ENCODE measurements at regions not wholly inside any gene's neighbourhood (a gene's known extent, or its start where the extent isn't known, plus 50 kb on each side); places are given as distances from the start of the nearest gene placed in this dataset.

DNA sequence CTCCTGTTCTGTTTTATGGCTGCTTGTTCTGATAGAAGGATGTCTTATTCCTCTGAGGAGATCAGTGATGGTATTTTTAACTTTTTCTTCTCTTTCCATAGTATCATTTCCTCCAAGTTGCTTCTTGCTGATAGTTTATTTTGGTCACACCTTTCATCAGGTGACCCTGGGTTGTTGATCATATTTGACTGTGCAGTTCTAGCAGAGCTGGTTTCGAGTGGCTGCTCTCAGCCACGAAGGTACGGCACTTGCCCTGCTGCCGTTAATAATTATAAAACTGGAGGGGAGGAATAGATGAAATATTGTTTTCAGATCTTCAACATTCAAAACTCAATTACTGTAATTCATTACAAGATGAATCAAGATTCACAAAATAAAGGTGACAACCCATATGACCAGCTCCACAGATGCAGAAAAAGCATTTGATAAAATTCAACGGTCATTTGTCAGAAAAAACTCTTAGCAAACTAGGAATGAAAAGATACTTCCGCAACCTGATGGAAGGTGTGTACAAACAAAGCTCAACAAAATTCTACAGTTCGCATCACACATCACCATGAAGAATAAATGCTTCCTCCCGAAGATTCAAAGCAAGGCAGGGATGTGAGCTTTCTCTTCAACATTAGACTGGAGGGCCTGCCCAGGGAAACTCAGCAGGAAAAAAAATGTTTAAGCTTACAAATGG is 59.2 kb upstream of the RTL6 start:
- no peak for DNase-seq (ENCODE audit: low read depth in 1 of 2, low spot score in 1 of 2)
- in situ Hi-C loops (cut with HindIII; ENCODE audit: low pct_unique_long_range_greater_than_20kb, low sequenced_read_pairs): no loop called here
- no peak for TF ChIP-seq JUND (IDR thresholded peaks at IDR 0.05; ENCODE audit: low read depth)

DNA sequence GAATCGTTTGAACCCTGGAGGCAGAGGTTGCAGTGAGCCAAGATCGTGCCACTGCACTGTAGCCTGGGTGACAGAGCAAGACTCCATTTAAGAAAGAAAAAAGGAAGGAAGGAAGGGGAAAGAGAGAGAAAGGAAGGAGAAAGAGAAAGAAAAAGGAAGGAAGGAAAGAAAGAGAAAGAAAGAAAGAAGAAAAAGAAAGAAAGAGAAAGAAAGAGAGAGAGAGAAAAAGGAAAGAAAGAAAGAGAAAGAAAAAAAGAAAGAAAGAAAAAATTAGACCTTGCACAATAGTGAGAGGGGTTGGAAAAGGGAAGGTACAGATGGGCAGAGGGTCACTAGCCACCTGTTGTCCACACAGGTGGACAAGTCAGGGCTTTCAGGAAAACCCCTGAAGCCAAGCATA is 57.6 kb upstream of the RTL6 start:
- DNase-seq (ENCODE audit: low read depth in 1 of 2, low spot score in 1 of 2): no peak
- TF ChIP-seq JUND (IDR thresholded peaks at IDR 0.05; ENCODE audit: low read depth): no peak
- in situ Hi-C loops (cut with HindIII; ENCODE audit: low pct_unique_long_range_greater_than_20kb, low sequenced_read_pairs): no loop called here

DNA sequence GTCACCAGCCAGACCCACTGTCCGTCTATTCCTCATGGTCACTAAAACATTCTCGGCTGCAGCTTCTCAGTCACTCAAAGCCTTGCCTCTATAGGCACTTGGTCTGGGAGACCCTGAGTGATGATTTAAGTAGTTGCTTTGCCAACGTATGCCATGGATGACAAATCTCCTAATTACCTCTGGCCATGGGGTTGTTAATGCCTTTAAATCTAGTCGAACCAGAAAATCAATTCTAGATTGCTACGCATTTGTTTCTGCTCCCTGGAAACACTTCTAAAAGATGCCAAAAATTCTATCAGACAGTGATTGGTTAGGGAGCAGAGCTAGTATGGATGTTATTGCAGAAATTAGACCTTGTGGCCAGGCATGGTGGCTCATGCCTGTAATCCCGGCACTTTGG is 57.0 kb upstream of the RTL6 start:
- in situ Hi-C loops (cut with HindIII; ENCODE audit: low pct_unique_long_range_greater_than_20kb, low sequenced_read_pairs): no loop called here
- DNase-seq (ENCODE audit: low read depth in 1 of 2, low spot score in 1 of 2): no peak
- no peak for TF ChIP-seq JUND (IDR thresholded peaks at IDR 0.05; ENCODE audit: low read depth)

DNA sequence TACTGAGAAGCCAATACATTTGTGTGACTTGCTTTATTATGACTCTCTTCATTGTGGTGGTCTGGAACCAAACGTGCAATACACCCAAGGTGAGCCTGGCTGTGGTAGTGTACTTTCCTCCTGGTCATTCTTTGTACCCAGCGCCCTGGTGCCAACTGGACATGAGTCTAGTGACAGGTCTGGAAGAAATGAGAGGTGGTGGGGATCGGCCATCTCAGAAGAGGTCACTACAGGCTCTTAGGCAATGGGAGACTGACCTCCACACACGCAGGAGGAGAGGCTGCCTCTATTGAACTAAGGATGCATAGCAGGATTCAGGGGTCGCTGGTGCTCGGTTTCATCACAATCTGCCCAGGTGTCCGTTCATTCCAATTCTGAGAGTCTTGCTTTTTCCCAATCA is 56.4 kb upstream of the RTL6 start:
- DNase-seq (ENCODE audit: low read depth in 1 of 2, low spot score in 1 of 2): no peak
- in situ Hi-C loops (cut with HindIII; ENCODE audit: low pct_unique_long_range_greater_than_20kb, low sequenced_read_pairs): no loop called here
- no peak for TF ChIP-seq JUND (IDR thresholded peaks at IDR 0.05; ENCODE audit: low read depth)

DNA sequence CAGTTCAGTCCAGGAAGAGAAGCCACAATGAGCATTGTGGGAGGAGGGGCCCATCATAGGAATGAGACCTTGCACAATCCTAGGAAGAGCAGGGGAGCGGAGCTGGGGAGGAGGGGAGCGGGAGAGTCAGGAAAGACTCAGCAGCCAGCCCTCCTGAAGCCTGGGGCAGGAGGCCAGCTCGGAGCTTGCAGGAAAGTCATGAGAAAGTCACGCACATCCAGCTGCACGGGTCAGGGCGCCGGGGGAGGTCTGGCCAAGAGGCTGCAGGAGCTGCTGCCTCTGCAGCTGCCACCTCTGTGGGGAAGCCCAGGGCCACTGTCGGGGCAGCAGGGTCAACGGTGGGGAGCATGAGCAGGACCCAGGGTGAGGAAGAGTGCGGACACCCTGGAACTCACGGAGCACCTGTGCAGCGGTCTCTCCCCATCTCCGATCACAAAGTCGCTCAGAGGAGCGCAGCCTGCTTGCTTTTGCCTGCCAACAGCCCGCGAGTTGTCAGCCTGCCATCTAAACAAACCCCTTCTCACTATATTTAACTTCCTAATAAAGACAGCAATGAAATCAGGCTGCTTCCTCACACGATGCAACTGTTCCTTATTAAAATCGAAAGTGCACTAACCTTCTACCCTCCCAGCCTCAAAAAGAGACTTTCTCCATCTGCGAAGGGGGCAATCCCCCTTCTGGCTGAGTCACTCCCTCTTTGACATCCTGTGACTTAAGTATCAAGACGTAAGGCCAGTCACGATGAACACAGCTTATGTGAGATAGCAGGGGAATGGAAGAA is 52.9 kb upstream of the RTL6 start:
- in situ Hi-C loops (cut with HindIII; ENCODE audit: low pct_unique_long_range_greater_than_20kb, low sequenced_read_pairs): no loop called here
- DNase-seq (ENCODE audit: low read depth in 1 of 2, low spot score in 1 of 2): no peak
- no peak for TF ChIP-seq JUND (IDR thresholded peaks at IDR 0.05; ENCODE audit: low read depth)

DNA sequence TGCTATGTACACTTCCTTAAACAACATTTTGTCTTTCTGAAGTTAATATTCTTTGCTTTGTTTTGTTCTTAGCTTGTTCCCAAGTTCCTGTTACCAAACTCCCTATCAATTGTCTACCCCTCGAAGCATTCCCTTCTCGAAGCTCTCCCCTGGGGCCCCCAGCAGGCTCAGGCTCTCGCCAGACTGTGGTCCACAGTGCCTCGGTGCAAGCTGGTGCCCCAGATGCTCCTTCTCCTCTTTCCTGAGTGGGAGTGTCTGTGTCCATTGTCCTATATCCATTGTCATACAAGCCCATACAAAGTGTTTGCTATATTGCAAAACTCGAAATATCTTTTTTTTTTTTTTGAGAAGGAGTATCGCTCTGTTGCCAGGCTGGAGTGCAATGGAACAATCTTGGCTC is 51.7 kb upstream of the RTL6 start:
- no peak for DNase-seq (ENCODE audit: low read depth in 1 of 2, low spot score in 1 of 2)
- in situ Hi-C loops (cut with HindIII; ENCODE audit: low pct_unique_long_range_greater_than_20kb, low sequenced_read_pairs): no loop called here
- no peak for TF ChIP-seq JUND (IDR thresholded peaks at IDR 0.05; ENCODE audit: low read depth)

DNA sequence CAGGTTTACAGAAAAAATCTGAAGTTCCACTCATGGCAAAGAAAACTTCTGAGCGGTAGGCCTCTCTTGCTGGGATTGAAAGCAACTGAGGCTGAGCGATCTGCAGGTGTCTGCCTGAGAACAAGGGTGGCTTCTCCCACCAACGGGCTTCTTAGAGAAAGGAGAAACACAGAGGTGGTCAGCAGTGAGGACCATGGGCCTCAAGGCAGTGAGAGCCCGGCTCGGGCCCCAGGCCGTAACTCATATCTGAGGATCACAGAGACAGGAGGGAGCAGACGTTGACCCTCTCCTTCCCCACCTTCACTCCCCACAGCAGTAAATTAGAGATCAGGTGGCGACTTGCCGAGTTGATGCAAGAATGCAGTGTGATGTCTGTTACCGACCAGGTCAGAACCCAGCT is 50.9 kb upstream of the RTL6 start:
- no peak for DNase-seq (ENCODE audit: low read depth in 1 of 2, low spot score in 1 of 2)
- in situ Hi-C loops (cut with HindIII; ENCODE audit: low pct_unique_long_range_greater_than_20kb, low sequenced_read_pairs): no loop called here
- TF ChIP-seq JUND (IDR thresholded peaks at IDR 0.05; ENCODE audit: low read depth): no peak
